ENCODE measurements at regions not wholly inside any gene's neighbourhood (a gene's known extent, or its start where the extent isn't known, plus 50 kb on each side); places are given as distances from the start of the nearest gene placed in this dataset.

DNA sequence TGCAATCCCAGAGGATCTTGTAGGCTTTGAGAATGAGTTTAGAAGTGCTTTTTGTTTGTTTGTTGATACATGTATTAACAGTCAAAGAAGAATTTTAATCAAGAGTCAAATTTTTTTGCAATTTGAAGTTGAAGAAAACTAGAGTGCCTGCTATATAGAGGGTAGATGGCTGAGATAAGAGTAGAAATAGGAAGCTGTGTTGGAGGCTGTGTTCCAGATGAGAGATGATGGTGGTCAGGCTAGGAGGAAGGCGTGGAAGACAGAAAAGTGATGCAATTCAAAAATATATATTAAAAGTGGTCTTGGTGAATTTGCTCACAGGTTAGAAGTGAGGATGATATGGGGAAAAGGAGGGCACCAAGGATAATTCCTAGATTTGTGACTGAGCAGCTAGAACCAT lies 978.3 kb downstream of the BCL11A start:
- H3K4me3 ChIP-seq (ENCODE audit: low read depth, low read length) = no peak overlapping the region
- TF ChIP-seq, protein P1, sequence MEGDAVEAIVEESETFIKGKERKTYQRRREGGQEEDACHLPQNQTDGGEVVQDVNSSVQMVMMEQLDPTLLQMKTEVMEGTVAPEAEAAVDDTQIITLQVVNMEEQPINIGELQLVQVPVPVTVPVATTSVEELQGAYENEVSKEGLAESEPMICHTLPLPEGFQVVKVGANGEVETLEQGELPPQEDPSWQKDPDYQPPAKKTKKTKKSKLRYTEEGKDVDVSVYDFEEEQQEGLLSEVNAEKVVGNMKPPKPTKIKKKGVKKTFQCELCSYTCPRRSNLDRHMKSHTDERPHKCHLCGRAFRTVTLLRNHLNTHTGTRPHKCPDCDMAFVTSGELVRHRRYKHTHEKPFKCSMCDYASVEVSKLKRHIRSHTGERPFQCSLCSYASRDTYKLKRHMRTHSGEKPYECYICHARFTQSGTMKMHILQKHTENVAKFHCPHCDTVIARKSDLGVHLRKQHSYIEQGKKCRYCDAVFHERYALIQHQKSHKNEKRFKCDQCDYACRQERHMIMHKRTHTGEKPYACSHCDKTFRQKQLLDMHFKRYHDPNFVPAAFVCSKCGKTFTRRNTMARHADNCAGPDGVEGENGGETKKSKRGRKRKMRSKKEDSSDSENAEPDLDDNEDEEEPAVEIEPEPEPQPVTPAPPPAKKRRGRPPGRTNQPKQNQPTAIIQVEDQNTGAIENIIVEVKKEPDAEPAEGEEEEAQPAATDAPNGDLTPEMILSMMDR (IDR thresholded peaks at IDR 0.05; ENCODE audit: low read depth, low read length, missing control alignments) = no peak
- DNase-seq (ENCODE audit: low read depth) = no peak

DNA sequence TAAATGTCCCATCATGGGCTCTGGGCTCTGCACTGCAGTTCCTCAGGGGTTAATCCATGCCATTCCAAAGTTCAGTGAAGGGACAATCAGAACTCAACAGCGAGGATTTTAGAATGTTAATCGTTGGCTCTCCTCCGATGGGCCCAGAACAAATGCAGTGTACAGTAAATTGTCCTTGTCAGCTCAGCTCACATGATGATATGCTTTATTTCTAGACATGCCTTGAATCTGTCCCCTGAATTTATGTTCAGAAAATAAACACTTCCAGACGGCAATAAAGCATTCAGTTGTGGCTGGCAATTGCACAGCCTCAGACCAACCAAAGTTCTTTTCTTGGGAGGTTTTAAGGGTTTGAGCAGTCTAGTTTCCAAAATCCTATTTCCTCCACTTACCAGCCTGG lies 981.2 kb downstream of the BCL11A start:
- no peak overlapping the region for H3K4me3 ChIP-seq (ENCODE audit: low read depth, low read length)
- DNase-seq (ENCODE audit: low read depth) = no peak
- TF ChIP-seq, protein P1 (IDR thresholded peaks at IDR 0.05; ENCODE audit: low read depth, low read length, missing control alignments) = no peak

DNA sequence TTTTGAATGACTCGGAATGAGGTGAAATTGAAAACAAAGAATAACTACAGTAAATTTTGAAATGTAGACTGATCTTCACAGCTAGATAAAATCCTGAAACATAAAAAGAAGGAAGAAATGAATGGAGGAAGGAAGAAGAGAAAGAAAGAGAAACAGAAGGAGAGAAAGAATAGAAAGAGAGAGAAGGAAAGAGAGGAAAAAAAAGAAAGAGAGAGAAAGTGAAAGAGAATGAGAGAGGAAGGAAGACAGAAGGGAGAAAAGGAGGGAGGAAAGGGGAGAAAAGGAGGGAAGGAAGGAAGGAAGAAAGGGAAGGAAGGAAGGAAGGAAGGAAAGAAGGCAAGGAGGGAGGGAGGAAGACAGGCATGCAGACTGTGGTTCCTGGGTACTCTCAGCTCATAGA lies 982.6 kb downstream of the BCL11A start:
- no peak overlapping the region for H3K4me3 ChIP-seq (ENCODE audit: low read depth, low read length)
- TF ChIP-seq, protein P1 (IDR thresholded peaks at IDR 0.05; ENCODE audit: low read depth, low read length, missing control alignments) = no peak
- no peak for DNase-seq (ENCODE audit: low read depth)

DNA sequence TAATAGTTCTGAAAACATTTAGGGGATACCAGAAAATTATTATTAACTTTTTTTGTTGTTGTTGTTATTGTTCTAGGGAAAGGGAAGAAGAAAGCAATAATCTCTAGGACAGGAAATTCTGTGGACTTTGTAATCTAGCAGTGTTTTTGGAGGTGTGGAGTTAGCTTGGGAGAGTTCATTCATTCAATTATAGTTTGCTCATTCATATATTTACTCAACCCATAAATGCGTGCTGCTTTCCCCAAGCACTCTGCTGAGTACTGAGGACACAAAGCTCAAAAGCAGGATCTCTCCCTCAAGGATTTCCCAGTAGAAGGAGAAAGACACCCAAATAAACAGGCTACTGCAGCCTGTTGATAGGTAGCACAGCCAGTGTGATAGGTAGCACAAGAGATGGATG lies 984.3 kb downstream of the BCL11A start:
- TF ChIP-seq, protein P1 (IDR thresholded peaks at IDR 0.05; ENCODE audit: low read depth, low read length, missing control alignments) = no peak
- no peak overlapping the region for H3K4me3 ChIP-seq (ENCODE audit: low read depth, low read length)
- DNase-seq (ENCODE audit: low read depth) = no peak

DNA sequence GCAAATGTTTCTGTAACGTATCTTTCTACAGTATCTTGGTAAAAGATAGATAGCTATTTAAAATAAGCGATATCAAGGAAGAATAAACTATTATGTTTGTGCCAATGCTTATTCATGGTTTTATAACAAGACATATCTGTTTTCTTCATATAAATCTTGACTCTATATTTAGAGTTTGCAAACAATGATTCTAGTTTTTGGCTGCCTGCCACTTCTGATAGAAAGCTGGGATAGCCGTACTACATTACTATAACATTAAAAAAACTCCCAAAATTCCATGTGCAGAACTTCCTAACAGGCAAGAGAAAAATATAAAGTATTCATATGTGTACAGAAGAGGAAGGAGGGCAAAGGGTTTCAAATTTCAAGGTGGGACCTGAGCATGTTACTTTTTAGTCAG lies 985.0 kb downstream of the BCL11A start:
- no peak overlapping the region for H3K4me3 ChIP-seq (ENCODE audit: low read depth, low read length)
- TF ChIP-seq, protein P1 (IDR thresholded peaks at IDR 0.05; ENCODE audit: low read depth, low read length, missing control alignments) = no peak
- no peak for DNase-seq (ENCODE audit: low read depth)

DNA sequence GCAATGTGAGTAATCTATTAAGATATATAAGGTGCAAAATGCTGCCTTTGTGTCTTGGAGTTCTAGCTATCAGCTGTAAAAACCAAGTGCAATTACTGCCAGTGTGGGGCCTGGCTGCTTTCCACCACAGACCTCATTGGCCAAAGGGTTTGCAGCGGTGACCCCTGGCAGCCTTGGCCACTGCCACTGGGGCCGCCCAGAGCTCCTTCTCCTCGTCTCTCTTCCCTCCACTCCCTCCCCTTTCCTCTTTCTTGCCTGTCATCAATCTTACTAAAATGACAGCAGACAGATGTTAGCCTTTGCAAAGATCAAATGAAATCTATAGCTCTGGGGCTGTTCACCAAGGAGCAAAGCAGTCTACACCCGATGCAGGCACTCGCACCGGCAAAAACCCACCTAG lies 986.3 kb downstream of the BCL11A start:
- TF ChIP-seq, protein P1 (IDR thresholded peaks at IDR 0.05; ENCODE audit: low read depth, low read length, missing control alignments) = no peak
- H3K4me3 ChIP-seq (ENCODE audit: low read depth, low read length) = no peak overlapping the region
- no peak for DNase-seq (ENCODE audit: low read depth)

DNA sequence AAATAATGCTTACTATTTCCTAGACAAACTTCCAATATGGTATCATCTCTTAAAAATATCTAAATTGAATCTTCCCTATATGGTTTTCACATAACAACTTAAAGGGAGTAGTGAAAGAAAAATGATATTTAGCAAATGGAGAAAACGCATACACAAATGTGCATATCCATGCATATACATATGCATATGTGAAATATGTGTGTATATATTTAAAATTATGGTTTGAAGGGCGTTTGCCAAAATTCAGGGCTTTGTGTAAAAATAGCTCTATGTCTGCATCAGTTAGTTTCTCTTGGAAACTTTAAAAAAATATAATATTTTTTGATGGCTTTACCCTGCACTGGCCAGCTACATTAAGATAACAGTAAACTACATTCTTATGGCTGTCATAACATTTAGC lies 986.7 kb downstream of the BCL11A start:
- TF ChIP-seq, protein P1 (IDR thresholded peaks at IDR 0.05; ENCODE audit: low read depth, low read length, missing control alignments) = no peak
- no peak overlapping the region for H3K4me3 ChIP-seq (ENCODE audit: low read depth, low read length)
- DNase-seq (ENCODE audit: low read depth) = no peak
